GM13976 (cell line): ENCODE measurements at regions not wholly inside any gene's neighbourhood (a gene's known extent, or its start where the extent isn't known, plus 50 kb on each side); places are given as distances from the start of the nearest gene placed in this dataset.

ENCODE experiments used
- DNase-seq: peaks from one replicate; pipeline ENCODE4 v3.0.0; 2012; ENCODE audit warnings: low spot score
- CTCF ChIP-seq: IDR thresholded peaks from 2 replicates; pipeline ENCODE4 v1.5.1; 2012; ENCODE audit warnings: borderline replicate concordance, mild to moderate bottlenecking; ENCODE audit not compliant: insufficient read depth; ENCODE audit errors: extremely low read depth, missing control alignments, control extremely low read depth
- in situ Hi-C: fragments of 300-500 bp; cut with MboI; formaldehyde crosslinking; loops from one replicate; pipeline ENCODE4 v1.12.0; 2022; ENCODE audit warnings: low sequenced_read_pairs, mixed read lengths, inconsistent platforms; ENCODE audit not compliant: unreplicated experiment

DNA sequence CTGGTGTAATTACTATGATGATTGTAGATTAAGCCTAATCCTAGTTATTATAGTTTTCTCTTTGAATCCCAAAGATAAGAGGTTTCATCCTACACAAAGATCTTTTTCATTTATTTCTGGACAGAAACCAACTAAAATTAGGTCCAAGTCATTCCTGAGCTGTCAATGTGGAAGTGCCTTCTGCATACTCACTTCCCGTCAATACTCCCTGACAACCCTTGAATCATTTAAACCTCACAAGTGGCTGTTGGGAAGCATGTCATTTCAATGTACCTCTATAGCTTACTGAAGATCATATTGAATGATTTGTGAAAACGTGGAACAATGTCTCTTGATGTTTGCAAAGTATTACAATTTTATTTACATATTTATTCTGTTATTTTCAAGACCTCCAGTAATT is 274.1 kb downstream of the HACE1 start:
- DNase-seq, result no peak
- in situ Hi-C loops, result no loop called here
- no peak for TF ChIP-seq CTCF

GRCh38 chr6:104580452-104580851 is 279.3 kb downstream of the HACE1 start:
- in situ Hi-C loops, result no loop called here
- no peak for DNase-seq
- no peak for TF ChIP-seq CTCF

DNA sequence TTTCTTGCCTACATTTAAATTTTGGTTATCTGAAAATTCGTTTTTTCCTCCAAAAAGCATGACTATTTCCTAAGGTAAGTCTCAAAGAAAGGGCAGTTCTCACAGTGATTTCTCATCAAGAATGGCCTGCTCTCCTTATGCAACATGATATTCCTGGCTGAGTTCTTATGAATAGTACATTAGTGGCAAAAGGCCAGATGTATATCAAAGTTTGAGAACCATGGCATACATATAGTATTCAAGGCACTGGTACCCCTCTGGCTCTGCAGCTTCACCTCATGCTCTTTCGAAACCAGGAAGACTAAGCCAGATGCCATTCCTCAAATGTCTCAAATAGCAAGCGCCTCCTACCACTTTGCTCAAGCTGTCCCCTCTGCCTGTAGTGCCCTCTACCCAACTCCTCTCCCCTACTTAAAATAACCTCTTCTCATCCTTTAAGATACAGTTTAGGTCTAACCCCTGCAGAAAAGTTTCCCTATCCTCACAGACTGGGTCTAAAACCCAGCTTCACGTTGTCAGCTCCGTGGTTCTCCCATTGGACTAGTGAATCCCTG is 280.3 kb downstream of the HACE1 start:
- in situ Hi-C loops, result no loop called here
- DNase-seq, result no peak
- no peak for TF ChIP-seq CTCF

DNA sequence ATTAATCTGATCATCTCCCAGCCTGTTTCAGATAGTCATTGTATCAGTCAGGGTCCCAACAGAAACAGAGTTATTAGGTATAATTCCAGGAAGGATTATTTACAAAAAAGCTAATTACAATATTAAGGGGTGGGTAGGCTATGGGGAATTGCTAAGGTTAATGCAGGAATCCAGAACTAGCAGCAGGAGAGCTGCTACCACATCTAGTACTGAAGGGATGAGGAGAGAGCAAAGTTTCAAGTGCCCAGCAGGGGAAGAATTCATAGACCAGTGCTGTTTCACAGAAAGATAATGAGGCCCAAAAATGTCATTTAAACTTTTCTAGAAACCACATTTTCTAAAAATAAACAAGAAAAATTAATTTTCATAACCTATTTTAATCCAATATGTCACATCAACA is 284.2 kb downstream of the HACE1 start:
- in situ Hi-C loops, result no loop called here
- DNase-seq, result no peak
- no peak for TF ChIP-seq CTCF

GRCh38 chr6:104574135-104574750 is 285.5 kb downstream of the HACE1 start:
- no peak for DNase-seq
- in situ Hi-C loops, result no loop called here
- no peak for TF ChIP-seq CTCF

- no peak for DNase-seq
- in situ Hi-C loops, result no loop called here
- no peak for TF ChIP-seq CTCF
Measured at GRCh38 chr6:104573350-104573749, 286.4 kb downstream of the HACE1 start.
